GM12878 (cell line): ENCODE measurements at regions not wholly inside any gene's neighbourhood (a gene's known extent, or its start where the extent isn't known, plus 50 kb on each side); places are given as distances from the start of the nearest gene placed in this dataset.
"Not testable (repeated sequence)": the region's sequence is repeated elsewhere in the genome, so short reads cannot be mapped to it uniquely, and the experiment has no call there.

Source experiments
- ATAC-seq: fragments of 200-7000 bp; cut with Tn5 transposase; 3 replicates; pipeline ENCODE4 v1.9.1; 2020; ENCODE audit warnings: mild to moderate bottlenecking, moderate library complexity
- BruUV-seq: library from RNA; stranded (reverse); fragments of 400-500 nt; replicated peaks from 2 replicates; lab custom pipeline; 2021; lab: Mats Ljungman, UMichigan
- CTCF ChIA-PET: fragments of 300-600 bp; sonication (Branson Sonifier 250); formaldehyde crosslinking; extraction: SDS; loops from one replicate; lab custom pipeline; 2021; ENCODE audit warnings: inconsistent platforms; lab: Yijun Ruan, JAX
- POLR2A ChIA-PET: fragments of 350-600 bp; formaldehyde crosslinking; extraction: SDS; loops from one replicate; lab custom pipeline; 2021; ENCODE audit warnings: inconsistent platforms; lab: Charles Lee
- RAD21 ChIA-PET: fragments of 300-600 bp; sonication (Branson Sonifier 250); formaldehyde crosslinking; loops from one replicate; lab custom pipeline; 2023; ENCODE audit warnings: antibody characterized with exemption; ENCODE audit not compliant: unreplicated experiment; lab: Charles Lee
- SMC1A ChIA-PET: fragments of 300-600 bp; sonication (Branson Sonifier 250); formaldehyde crosslinking; loops from one replicate; lab custom pipeline; 2023; ENCODE audit not compliant: unreplicated experiment, uncharacterized antibody; lab: Charles Lee
- DNase-seq: peaks from one replicate; pipeline ENCODE4 v3.0.0-alpha.2; 2011; ENCODE audit warnings: low read depth, low spot score
- FAIRE-seq: peaks from 3 replicates; lab custom pipeline; 2011; peaks lifted over from hg19 to GRCh38; lab: Jason Lieb, UNC
- H2AFZ ChIP-seq: 2 replicates; pipeline ENCODE4 v1.6.0; 2011; ENCODE audit warnings: low read depth, low read length, control low read depth; ENCODE audit not compliant: control insufficient read depth
- H3K27ac ChIP-seq: 2 replicates; pipeline ENCODE4 v1.5.1; 2011; ENCODE audit warnings: control low read depth; ENCODE audit not compliant: control insufficient read depth, insufficient read depth
- H3K27me3 ChIP-seq, 2 experiments: replicated peaks in 1 of 2; 2 replicates each; pipeline versions ENCODE4 v1.6.0 to v1.6.1; 2011; ENCODE audit warnings: low read length in 1 of 2; ENCODE audit not compliant: control insufficient read depth in 2 of 2, insufficient read depth in 2 of 2
- H3K36me3 ChIP-seq, 2 experiments: 2 replicates each; pipeline ENCODE4 v1.5.1; 2011; ENCODE audit warnings: low read length in 1 of 2; ENCODE audit not compliant: control insufficient read depth in 2 of 2, insufficient read depth in 2 of 2
- H3K4me1 ChIP-seq: 2 replicates; pipeline ENCODE4 v1.6.1; 2011; ENCODE audit warnings: mild to moderate bottlenecking, low read length, moderate library complexity, mixed read lengths; ENCODE audit not compliant: control insufficient read depth, insufficient read depth
- H3K4me2 ChIP-seq: 2 replicates; pipeline ENCODE4 v1.6.0; 2011; ENCODE audit warnings: control low read depth; ENCODE audit not compliant: control insufficient read depth, insufficient read depth
- H3K4me3 ChIP-seq: fragments of 200-600 bp; sonication (generic); 2 replicates; pipeline ENCODE4 v1.5.1; 2016
- H3K79me2 ChIP-seq: 2 replicates; pipeline ENCODE4 v1.6.0; 2011; ENCODE audit warnings: low read length; ENCODE audit not compliant: control insufficient read depth, insufficient read depth
- H3K9ac ChIP-seq: 2 replicates; pipeline ENCODE4 v1.8.0; 2011; ENCODE audit warnings: low read length, control low read depth, mixed read lengths; ENCODE audit not compliant: control insufficient read depth, insufficient read depth
- H3K9me3 ChIP-seq: replicated peaks from 3 replicates; pipeline ENCODE4 v1.5.1; 2011; ENCODE audit warnings: mild to moderate bottlenecking, low read length; ENCODE audit not compliant: control insufficient read depth, insufficient read depth
- H4K20me1 ChIP-seq: 2 replicates; pipeline ENCODE4 v1.6.0; 2011; ENCODE audit not compliant: control insufficient read depth, insufficient read depth
- FOXM1 ChIP-seq: IDR thresholded peaks from 2 replicates; pipeline ENCODE4 v1.6.1; 2012; ENCODE audit warnings: low read depth, mild to moderate bottlenecking, inconsistent platforms, low read length, moderate library complexity
- HCFC1 ChIP-seq: fragments of 150-350 bp; IDR thresholded peaks from 2 replicates; pipeline ENCODE4 v1.6.1; 2014; ENCODE audit warnings: low read length
- USF1 ChIP-seq: IDR thresholded peaks from 2 replicates; pipeline ENCODE4 v1.6.1; 2011; ENCODE audit warnings: borderline replicate concordance, low read depth, mild to moderate bottlenecking, moderate library complexity, mixed read lengths, low read length; ENCODE audit not compliant: insufficient read depth; ENCODE audit errors: extremely low read length
- ZBTB33 ChIP-seq: fragments of 450-650 bp; IDR thresholded peaks from 2 replicates; pipeline ENCODE4 v1.6.1; 2017; ENCODE audit warnings: mild to moderate bottlenecking
- ZSCAN29 ChIP-seq: fragments of 450-650 bp; IDR thresholded peaks from 2 replicates; pipeline ENCODE4 v1.6.1; 2017; ENCODE audit warnings: mild to moderate bottlenecking, moderate library complexity
- WGBS: methylation state at CpG from one replicate; pipeline ENCODE4 v1.1.6; 2016; ENCODE audit warnings: low lambda C conversion rate; ENCODE audit not compliant: insufficient replicate concordance, insufficient coverage; ENCODE audit errors: missing lambda C conversion rate; 5-methylcytosine and 5-hydroxymethylcytosine counted together
- in situ Hi-C: fragments of 300-500 bp; cut with MboI; formaldehyde crosslinking; loops from 9 replicates; pipeline ENCODE4 v1.14.3; 2018; ENCODE audit warnings: mixed read lengths
- intact Hi-C: fragments of 100-400 bp; cut with micrococcal nuclease; formaldehyde crosslinking; loops from one replicate; pipeline ENCODE4 v1.14.2; 2022; ENCODE audit not compliant: unreplicated experiment

GRCh38 chr3:11908981-11909698 is 62.5 kb upstream of the TAMM41 start:
- Histone ChIP-seq H3K9ac (no peak overlapping the region), H3K9me3 (no peaks in the 10 kb centered on the region), H3K36me3 (no peaks in the 10 kb centered on the region), H3K4me3 (no peak overlapping the region), H3K27me3 (no peaks in the 10 kb centered on the region; a peak in 2 of 4 replicates), H3K79me2 (no peaks in the 10 kb centered on the region), H4K20me1 (no peaks in the 10 kb centered on the region), H3K4me1 (no peaks in the 10 kb centered on the region; the same call in 1 of the 2 replicates), H3K4me2 (no peak overlapping the region), H3K27ac (no peak overlapping the region), H2AFZ (no peak overlapping the region)
- BruUV-seq, result no TSS peak
- TF ChIP-seq ZSCAN29, result no peak
- ATAC-seq, result no peak
- intact Hi-C loops (no loop called here), in situ Hi-C loops (no loop called here)
- ChIA-PET RAD21 (no interaction called here), CTCF (no interaction called here), POLR2A (no interaction called here), SMC1A (no interaction called here)
- 32% methylated on average over 22 of the region's 22 CpGs for WGBS
- no peak for FAIRE-seq
- no peak for DNase-seq

- H3K36me3 ChIP-seq, result no peaks in the 10 kb centered on the region
- intact Hi-C loops (no loop called here), in situ Hi-C loops (loop anchor here (5.0 kb wide), 1 partner anchor 963 kb away; no protein-coding TSS in a partner anchor)
- 50% methylated on average over 4 of the region's 4 CpGs for WGBS
- H4K20me1 ChIP-seq, result no peaks in the 10 kb centered on the region
- no peaks in the 10 kb centered on the region for H3K9me3 ChIP-seq
- no peaks in the 10 kb centered on the region; the same call in 1 of the 2 replicates for H3K4me1 ChIP-seq
- no peak overlapping the region for H3K27ac ChIP-seq
- CTCF ChIA-PET, result no interaction called here
- no peak for ATAC-seq
- no peak overlapping the region for H3K4me3 ChIP-seq
- no peak for DNase-seq
- FAIRE-seq, result no peak
- RAD21 ChIA-PET, result no interaction called here
- no peak overlapping the region for H2AFZ ChIP-seq
- BruUV-seq, result no TSS peak
- SMC1A ChIA-PET, result no interaction called here
- H3K79me2 ChIP-seq, result no peaks in the 10 kb centered on the region
- H3K9ac ChIP-seq, result no peak overlapping the region
- H3K4me2 ChIP-seq, result no peak overlapping the region
- no peaks in the 10 kb centered on the region; a peak in 2 of 4 replicates for H3K27me3 ChIP-seq
- TF ChIP-seq ZBTB33, result no peak
- TF ChIP-seq USF1, result no peak
- no peak for TF ChIP-seq HCFC1
- TF ChIP-seq FOXM1, result no peak
- TF ChIP-seq ZSCAN29, result no peak
- POLR2A ChIA-PET, result no interaction called here
Observed at GRCh38 chr3:11909726-11910125, 63.0 kb upstream of the TAMM41 start.

GRCh38 chr3:11910216-11910930 is 63.7 kb upstream of the TAMM41 start:
- H3K79me2 ChIP-seq, RAD21 ChIA-PET, H3K4me3 ChIP-seq, H3K9ac ChIP-seq, POLR2A ChIA-PET, ATAC-seq, H3K4me1 ChIP-seq, H3K36me3 ChIP-seq, H4K20me1 ChIP-seq, SMC1A ChIA-PET, FAIRE-seq, CTCF ChIA-PET, H3K27ac ChIP-seq, H2AFZ ChIP-seq, H3K9me3 ChIP-seq, BruUV-seq, H3K27me3 ChIP-seq, DNase-seq, intact Hi-C loops, H3K4me2 ChIP-seq: not testable (repeated sequence)
- in situ Hi-C loops, result loop anchor here (5.0 kb wide), 1 partner anchor 962 kb away; no protein-coding TSS in a partner anchor
- WGBS, result 2% methylated on average over 5 of the region's 5 CpGs
